NCI-H2171 (cell line): ENCODE measurements at regions not wholly inside any gene's neighbourhood (a gene's known extent, or its start where the extent isn't known, plus 50 kb on each side); places are given as distances from the start of the nearest gene placed in this dataset.

Experiments used
- DNase-seq: peaks from one replicate; lab custom pipeline; 2025; lab: John Stamatoyannopoulos, UW

GRCh38 chr1:224505454-224506093 lies 71.0 kb upstream of the WDR26 start:
- DNase-seq: no peak

DNA sequence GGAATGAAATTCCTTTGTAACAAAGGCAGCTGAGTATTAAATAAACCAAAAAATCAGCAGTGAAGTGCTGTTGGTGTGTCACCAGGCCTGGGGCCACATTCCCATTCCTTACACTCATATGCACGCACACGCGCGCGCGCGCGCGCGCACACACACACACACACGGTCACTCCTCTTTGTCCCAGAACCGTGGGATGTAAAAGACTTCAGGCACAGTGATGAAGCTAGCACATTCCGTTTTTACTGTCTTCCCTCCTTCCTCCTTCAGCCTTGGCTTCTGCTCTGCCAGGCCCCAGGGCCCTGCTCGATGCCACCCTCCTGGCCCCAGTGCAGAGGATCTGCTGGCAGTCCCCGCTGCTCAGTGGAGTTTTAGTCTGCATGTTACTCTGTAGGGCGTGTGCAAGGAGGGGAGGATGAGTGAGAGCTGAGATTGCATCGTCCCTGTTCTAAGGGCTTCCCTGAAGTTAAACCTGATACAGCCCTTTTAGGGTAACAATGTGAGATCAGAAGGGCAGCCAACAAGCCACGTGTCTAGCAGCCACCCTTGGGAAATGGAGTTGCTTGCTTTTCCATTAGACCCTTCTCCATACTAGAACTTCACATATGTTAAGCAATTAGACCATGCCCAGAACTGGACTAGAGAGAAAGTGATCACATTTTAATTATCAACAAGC lies 71.7 kb upstream of the WDR26 start:
- peak; percentile 43 for DNase-seq

DNA sequence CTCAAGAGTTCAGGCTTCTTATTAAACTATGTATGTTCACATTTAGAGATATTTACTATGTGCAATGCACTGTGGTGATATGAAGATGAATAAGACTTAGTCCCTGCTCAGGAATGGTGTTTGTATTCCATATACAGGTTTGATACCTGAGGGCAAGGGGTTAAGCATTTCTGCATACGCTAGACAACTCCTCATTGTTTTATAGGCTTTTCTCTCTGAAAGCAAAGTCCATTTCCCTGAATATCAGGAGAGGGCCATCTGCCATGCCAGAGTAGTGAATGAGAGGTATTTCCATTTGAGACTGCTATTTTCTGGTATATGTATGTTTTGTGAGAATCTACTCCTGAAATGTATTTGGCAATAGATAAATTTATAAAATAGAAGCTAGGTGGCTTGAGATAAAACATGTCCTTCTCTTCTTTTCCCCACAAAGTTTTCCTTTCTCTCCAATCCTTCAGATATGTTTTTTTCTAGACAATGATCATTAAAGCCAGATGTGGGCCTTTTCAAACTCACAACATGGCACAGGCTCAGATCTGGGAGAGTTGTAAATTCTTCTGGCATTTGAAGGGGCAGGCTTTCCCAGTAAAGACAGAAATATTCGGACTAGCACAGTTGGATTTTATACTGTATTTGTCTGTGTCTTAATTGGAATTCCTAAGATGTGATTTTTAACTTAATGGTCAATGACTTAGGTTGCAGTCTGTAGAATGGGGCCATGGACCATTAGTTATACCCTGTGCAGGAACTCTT lies 73.3 kb upstream of the WDR26 start:
- DNase-seq: no peak

DNA sequence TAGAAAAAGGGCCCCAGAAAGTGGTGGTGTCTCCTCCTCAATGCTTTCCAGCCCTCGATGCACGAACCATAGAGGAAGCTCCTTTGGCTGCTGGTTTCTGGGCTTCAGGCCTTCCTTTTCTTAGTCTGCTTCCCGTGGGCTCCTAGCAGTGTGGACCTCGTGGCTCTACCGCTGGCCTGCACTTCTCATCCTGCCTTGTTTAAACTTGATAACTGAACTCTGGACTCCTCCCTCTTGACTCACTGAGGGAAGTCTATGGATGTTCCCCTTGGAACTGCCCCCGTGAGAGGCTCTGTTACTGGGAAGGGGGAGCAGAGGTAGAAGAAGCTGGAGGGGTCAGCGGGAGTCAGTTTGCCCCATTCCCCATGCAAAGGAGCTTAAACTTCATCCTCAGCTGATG lies 75.3 kb upstream of the WDR26 start:
- DNase-seq: no peak

- no peak for DNase-seq
These were observed 76.5 kb upstream of the WDR26 start for GRCh38 chr1:224510880-224511645.

DNA sequence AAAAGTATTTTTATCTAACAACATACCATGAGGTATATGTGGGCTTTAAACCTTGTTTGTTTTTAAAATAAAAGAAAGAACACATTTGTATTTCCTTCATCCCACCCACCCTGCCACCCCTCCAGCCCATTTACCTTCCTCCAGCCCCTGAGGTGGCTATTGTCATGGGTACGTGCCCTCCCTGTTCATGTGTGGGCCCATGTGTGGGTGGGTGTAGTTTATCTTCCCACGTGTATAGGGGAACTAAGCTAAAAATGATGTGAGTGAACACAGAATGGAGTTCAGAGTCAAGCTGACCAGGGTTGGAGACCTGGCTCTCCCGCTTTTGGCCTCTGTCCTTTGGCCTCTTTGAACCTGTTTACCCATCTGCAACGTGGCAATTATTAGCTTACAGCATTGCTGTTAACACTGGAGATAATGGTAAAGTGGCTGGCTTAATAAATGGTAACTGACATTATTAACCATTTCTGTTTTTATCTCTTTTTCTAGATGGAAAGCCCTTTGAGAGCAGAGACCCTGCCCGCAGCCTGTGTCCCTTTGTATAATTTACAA lies 78.1 kb upstream of the WDR26 start:
- no peak for DNase-seq

- no peak for DNase-seq
These were observed 78.8 kb upstream of the WDR26 start for GRCh38 chr1:224513383-224513782.

GRCh38 chr1:224513787-224514209 lies 79.2 kb upstream of the WDR26 start:
- DNase-seq: peak; percentile 74

DNA sequence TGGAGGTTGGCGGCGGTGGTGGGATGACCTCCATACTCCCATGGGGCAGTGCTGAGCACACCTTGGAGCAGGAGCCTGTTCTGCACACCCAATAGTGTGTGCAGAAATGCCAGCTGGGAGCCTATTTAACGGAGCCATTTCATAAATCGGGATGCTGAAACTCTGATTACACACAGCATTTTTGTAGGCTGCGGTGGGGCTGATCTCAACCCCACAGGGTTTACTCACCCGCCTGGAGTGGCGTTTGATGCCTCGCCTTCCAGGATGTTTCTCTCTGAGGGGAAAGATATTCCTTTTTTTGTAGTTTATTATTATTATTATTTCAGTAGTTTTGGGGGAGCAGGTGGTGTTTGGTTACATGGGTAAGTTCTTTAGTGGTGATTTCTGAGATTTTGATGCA lies 82.6 kb upstream of the WDR26 start:
- no peak for DNase-seq

GRCh38 chr1:224518528-224518927 lies 83.9 kb upstream of the WDR26 start:
- no peak for DNase-seq

DNA sequence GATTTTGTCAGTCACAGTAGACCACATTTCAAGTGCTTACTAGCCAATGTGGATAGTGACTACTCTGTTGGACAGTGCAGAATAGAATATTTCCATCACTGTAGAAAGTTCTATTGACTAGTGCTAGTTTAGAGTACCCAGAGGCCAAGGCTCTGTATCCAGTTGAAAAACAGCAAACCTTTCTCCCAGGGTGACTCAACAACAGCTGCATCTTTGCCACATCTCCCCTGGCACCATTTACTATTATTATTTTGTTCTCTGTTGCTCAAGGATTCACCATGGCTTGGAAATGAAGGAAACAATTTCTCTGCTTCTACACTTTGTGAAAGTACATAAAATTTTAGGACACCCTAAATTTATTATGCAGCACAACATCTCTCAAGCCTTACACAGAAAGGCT lies 85.3 kb upstream of the WDR26 start:
- no peak for DNase-seq

- DNase-seq: no peak
These were observed 86.2 kb upstream of the WDR26 start for GRCh38 chr1:224520808-224521207.

- DNase-seq: no peak
These were observed 87.5 kb upstream of the WDR26 start for GRCh38 chr1:224521904-224522734.

DNA sequence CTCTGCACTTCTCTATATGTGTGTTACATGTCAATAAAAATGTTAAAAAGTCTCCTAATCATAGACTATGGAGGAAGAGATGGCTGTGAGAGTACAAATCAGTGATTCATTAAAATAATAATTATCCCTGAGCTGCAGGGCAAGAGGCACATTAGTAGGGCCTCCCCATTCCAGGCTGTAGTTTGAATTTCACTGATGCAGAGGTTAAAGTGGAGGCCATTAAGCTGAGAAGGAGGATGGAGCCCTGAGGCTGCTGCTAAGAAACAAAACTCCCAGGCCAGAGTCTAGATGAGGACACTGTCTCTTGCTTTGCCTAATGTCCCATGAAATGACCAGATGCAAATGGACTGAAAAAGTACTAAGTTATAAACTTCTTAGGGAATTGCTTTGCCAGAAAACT lies 89.1 kb upstream of the WDR26 start:
- no peak for DNase-seq

GRCh38 chr1:224524679-224525078 lies 90.1 kb upstream of the WDR26 start:
- DNase-seq: no peak

DNA sequence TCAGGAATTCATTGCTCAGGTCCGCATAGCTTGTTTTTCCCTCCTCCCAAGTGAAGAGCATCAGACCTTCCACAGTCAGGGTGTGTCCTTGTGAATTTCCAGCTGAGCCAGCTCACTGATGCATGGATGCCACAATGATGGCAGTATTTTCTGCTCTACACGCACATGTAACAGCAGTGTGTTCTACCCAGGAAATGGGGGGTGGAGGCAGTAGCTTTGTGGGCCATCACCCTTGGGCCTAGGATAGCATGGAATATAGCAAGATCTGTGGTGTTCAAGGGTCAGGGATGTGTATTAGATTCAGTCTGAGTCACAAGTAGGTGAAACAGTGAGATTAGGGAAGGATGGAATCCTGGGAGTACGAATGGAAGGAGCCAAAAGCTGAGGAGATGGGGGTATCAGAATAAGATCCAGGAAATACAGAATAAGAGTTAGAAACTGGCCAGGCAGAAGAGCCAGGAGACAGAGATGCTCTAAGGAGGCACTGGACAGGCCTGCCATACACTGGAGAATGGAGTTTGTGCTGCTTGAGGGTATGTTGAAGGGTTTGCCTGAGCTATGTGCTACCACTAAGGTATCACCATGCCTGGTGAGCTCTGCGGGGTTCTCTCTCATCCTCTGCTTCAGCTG lies 90.6 kb upstream of the CNIH3 start:
- no peak for DNase-seq

DNA sequence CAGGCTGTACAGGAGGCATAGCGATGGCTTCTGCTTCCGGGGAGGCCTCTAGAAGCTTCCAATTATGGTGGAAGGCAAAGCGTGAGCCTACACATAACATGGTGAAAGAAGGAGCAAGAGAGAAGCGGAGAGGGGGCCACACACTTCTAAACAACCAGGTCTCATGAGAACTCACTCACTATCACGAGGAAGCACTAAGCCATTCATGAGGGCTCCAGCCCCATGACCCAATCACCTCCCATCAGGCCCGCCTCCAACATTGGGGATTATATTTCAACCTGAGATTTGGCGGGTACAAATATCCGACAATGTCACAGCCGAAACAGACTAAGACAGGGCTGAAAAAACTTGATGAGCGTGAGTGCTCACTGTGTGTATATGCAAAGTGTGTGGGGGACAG lies 89.3 kb upstream of the CNIH3 start:
- DNase-seq: no peak

DNA sequence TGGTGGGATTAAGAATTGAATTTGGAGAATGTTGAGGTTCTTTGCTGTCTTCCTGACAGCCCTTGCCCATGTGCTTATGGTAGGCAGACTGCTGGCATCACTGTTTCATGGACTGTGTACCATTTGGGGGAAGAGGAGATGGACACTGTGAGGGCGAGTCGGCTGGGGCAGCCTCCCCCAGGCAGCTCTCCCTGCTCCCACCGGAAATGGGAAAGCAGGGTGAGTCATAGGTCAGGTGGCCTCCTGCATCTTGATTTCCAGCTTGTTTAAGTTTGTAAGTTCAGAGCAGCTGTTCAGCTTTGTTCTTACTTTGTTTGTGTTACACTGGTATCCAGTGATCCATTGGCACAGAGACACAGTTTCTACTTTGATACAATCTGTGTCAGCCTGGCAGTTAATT lies 87.2 kb upstream of the CNIH3 start:
- DNase-seq: no peak

GRCh38 chr1:224529844-224530243 lies 86.3 kb upstream of the CNIH3 start:
- DNase-seq: no peak

DNA sequence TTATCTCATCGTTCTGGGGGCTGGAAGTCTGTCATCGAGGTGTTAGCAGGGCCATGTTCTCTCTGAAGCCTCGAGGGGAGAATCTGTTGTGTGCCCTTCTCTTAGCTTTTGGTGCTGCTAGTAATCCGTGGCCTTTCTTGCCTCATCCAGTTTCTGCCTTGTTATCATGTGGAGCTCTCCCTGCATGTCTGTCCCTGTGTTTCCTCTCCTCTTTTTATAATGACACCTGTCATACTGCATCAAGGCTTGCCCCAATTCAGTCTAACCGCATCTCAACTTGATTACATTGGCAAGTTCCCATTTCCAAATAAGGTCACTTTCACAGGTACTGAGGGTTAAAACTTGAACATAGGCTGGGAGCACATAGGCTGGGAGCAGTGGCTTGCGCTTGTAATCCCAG lies 82.6 kb upstream of the CNIH3 start:
- DNase-seq: no peak

GRCh38 chr1:224534731-224535130 lies 81.4 kb upstream of the CNIH3 start:
- DNase-seq: no peak
